Neural cell (in vitro differentiated cells): ENCODE measurements at regions not wholly inside any gene's neighbourhood (a gene's known extent, or its start where the extent isn't known, plus 50 kb on each side); places are given as distances from the start of the nearest gene placed in this dataset.

Experiments
- MXI1 ChIP-seq: fragments of 450-650 bp; conservative IDR thresholded peaks from 2 replicates; pipeline ENCODE4 v1.6.1; 2014; ENCODE audit warnings: antibody characterized with exemption, mild to moderate bottlenecking; ENCODE audit not compliant: poor library complexity, severe bottlenecking
- POLR2AphosphoS5 ChIP-seq: IDR thresholded peaks from 2 replicates; pipeline ENCODE4 v1.6.1; 2012
- RAD21 ChIP-seq: fragments of 450-650 bp; conservative IDR thresholded peaks from 2 replicates; pipeline ENCODE4 v1.6.1; 2014; ENCODE audit warnings: antibody characterized with exemption, mild to moderate bottlenecking, moderate library complexity
- TF ChIP-seq, protein P1 (sequence below): fragments of 450-650 bp; IDR thresholded peaks from 2 replicates; pipeline ENCODE4 v1.5.1; 2014; ENCODE audit warnings: antibody characterized with exemption, mild to moderate bottlenecking, moderate library complexity; ENCODE audit not compliant: poor library complexity, severe bottlenecking

GRCh38 chr2:129877795-129878775 is 101.4 kb upstream of the RAB6C start:
- TF ChIP-seq MXI1 (peak; percentile 34), POLR2AphosphoS5 (peak; percentile 5), RAD21 (no peak)
- TF ChIP-seq, protein P1, sequence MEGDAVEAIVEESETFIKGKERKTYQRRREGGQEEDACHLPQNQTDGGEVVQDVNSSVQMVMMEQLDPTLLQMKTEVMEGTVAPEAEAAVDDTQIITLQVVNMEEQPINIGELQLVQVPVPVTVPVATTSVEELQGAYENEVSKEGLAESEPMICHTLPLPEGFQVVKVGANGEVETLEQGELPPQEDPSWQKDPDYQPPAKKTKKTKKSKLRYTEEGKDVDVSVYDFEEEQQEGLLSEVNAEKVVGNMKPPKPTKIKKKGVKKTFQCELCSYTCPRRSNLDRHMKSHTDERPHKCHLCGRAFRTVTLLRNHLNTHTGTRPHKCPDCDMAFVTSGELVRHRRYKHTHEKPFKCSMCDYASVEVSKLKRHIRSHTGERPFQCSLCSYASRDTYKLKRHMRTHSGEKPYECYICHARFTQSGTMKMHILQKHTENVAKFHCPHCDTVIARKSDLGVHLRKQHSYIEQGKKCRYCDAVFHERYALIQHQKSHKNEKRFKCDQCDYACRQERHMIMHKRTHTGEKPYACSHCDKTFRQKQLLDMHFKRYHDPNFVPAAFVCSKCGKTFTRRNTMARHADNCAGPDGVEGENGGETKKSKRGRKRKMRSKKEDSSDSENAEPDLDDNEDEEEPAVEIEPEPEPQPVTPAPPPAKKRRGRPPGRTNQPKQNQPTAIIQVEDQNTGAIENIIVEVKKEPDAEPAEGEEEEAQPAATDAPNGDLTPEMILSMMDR: no peak
